ENCODE measurements at regions not wholly inside any gene's neighbourhood (a gene's known extent, or its start where the extent isn't known, plus 50 kb on each side); places are given as distances from the start of the nearest gene placed in this dataset.

DNA sequence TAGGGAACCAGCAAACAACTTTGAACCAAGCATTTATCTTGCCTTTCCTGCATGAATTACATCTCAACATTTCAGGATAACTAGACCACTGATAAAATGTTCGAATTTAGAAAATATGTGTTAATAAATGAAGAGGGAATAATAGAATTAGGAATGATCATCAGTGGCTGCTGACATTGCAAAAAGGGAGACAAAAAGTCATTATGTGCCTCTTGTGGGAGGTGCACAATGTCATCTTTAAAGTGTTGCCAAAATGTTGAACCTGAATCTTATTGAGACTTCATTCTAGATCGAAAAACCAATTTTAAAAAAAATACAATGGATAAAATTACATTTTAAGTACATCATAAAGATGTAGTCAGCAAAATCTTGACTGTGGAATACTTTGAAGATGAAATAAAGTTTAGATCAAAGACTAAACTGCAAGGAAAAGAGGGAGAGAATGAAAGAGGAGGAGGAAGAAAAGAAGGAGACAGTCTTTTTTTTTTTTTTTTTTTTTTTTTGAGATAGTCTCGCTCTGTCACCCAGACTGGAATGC, 299.3 kb downstream of the FBXW7 start:
- no peak overlapping the region for H3K4me3 ChIP-seq
- H3K27ac ChIP-seq, result no peak overlapping the region
- no peaks in the 10 kb centered on the region for H3K4me1 ChIP-seq
- intact Hi-C loops (cut with DNase I), result no loop called here
- no peak for ATAC-seq
- no peaks in the 10 kb centered on the region for H3K36me3 ChIP-seq
- no peaks in the 10 kb centered on the region for H3K9me3 ChIP-seq
- no peaks in the 10 kb centered on the region for H3K27me3 ChIP-seq (ENCODE audit: low read depth)
- TF ChIP-seq, protein P1, sequence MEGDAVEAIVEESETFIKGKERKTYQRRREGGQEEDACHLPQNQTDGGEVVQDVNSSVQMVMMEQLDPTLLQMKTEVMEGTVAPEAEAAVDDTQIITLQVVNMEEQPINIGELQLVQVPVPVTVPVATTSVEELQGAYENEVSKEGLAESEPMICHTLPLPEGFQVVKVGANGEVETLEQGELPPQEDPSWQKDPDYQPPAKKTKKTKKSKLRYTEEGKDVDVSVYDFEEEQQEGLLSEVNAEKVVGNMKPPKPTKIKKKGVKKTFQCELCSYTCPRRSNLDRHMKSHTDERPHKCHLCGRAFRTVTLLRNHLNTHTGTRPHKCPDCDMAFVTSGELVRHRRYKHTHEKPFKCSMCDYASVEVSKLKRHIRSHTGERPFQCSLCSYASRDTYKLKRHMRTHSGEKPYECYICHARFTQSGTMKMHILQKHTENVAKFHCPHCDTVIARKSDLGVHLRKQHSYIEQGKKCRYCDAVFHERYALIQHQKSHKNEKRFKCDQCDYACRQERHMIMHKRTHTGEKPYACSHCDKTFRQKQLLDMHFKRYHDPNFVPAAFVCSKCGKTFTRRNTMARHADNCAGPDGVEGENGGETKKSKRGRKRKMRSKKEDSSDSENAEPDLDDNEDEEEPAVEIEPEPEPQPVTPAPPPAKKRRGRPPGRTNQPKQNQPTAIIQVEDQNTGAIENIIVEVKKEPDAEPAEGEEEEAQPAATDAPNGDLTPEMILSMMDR (IDR thresholded peaks at IDR 0.05), result no peak
- no peak for DNase-seq

DNA sequence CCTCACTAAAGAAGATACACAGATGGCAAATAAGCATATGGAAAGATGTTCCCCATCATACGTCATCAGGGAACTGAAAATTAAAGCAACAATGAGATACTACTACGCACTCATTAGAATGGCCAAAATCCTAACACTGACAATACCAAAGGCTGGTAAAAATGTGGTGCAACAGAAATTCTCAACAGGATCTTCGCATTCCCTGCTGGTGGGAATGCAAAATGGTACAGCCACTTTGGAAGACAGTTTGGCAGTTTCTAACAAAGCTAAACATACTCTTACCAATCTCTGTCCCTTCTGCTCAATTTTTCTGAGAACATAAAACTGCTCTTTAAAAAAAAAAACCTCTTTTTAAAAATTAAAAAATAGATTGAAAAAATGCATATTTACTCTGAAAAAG, 300.2 kb downstream of the FBXW7 start:
- Histone ChIP-seq H3K4me1 (no peaks in the 10 kb centered on the region), H3K4me3 (no peak overlapping the region), H3K9me3 (no peaks in the 10 kb centered on the region), H3K36me3 (no peaks in the 10 kb centered on the region), H3K27me3 (ENCODE audit: low read depth) (no peaks in the 10 kb centered on the region), H3K27ac (no peak overlapping the region)
- TF ChIP-seq, protein P1 (IDR thresholded peaks at IDR 0.05), result no peak
- DNase-seq, result no peak
- intact Hi-C loops (cut with DNase I), result no loop called here
- no peak for ATAC-seq

DNA sequence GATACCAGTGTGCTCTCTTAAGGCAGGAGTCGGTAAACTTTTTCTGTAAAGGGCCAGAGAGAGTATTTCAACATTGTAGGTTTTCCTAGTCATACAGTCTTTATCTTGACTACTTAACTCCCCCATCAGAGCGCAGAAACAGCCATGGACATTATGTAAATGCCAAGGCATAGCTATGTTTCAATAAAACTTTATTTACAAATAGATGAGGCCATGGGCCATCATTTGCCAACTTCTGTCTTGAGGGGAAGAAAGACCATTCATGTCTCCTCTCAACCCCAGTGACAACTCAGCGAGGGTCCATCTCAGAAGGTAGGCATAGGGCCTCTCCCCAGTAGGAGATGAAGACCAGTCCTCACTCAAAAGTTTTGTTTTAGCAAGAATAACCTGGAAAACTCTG, 301.3 kb downstream of the FBXW7 start:
- no peaks in the 10 kb centered on the region for H3K4me1 ChIP-seq
- no peaks in the 10 kb centered on the region for H3K36me3 ChIP-seq
- H3K27ac ChIP-seq, result no peak overlapping the region
- no peaks in the 10 kb centered on the region for H3K27me3 ChIP-seq (ENCODE audit: low read depth)
- H3K9me3 ChIP-seq, result no peaks in the 10 kb centered on the region
- intact Hi-C loops (cut with DNase I), result no loop called here
- DNase-seq (no peak), ATAC-seq (no peak)
- TF ChIP-seq, protein P1 (IDR thresholded peaks at IDR 0.05), result no peak
- no peak overlapping the region for H3K4me3 ChIP-seq

DNA sequence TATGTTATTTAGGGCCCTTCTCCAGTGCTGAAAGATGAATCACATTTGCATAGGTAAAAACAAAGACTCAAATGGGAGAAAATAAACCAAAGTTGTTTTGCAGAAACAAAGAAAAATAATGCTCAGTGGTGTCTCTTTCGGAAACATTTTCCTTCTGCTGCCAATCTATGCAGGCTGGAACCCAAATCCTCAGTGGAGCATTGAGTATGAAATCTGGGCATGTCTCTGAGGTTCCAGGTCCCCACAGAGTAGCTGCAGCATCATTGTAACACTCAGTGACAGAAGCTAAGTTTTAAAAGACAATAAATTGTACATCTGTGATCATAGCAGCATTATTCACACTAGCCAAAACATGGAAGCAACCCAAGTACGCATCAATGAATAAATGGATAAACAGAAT, 303.6 kb downstream of the FBXW7 start:
- ATAC-seq, result no peak
- H3K36me3 ChIP-seq, result no peaks in the 10 kb centered on the region
- TF ChIP-seq, protein P1 (IDR thresholded peaks at IDR 0.05), result no peak
- H3K27ac ChIP-seq, result no peak overlapping the region
- no peak for DNase-seq
- intact Hi-C loops (cut with DNase I), result no loop called here
- no peaks in the 10 kb centered on the region for H3K9me3 ChIP-seq
- no peaks in the 10 kb centered on the region for H3K4me1 ChIP-seq
- no peak overlapping the region for H3K4me3 ChIP-seq
- no peaks in the 10 kb centered on the region for H3K27me3 ChIP-seq (ENCODE audit: low read depth)

DNA sequence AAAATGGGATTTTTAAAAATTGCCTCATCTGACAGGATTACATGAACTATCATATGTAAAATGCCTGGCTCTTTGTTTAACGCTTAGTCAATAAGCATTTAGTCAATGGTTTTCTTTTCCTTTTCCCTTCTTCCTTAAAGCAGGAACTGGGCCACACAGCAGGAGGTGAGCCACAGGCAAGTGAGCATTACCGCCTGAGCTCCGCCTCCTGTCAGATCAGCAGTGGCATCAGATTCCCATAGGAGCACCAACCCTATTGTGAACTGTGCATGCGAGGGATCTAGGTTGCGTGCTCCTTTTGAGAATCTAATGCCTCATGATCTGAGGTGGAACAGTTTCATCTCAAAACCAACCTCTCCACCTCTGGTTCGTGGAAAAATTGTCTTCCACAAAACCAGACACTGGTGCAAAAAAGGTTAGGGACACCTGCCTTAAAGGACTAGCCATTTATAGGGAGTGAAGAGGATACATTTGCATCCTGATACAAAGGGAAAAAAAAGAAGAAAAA, 306.1 kb downstream of the FBXW7 start:
- ATAC-seq (no peak), DNase-seq (no peak)
- H3K27ac ChIP-seq, result no peak overlapping the region
- no peaks in the 10 kb centered on the region for H3K36me3 ChIP-seq
- intact Hi-C loops (cut with DNase I), result no loop called here
- no peaks in the 10 kb centered on the region for H3K9me3 ChIP-seq
- TF ChIP-seq, protein P1 (IDR thresholded peaks at IDR 0.05), result no peak
- H3K4me3 ChIP-seq, result no peak overlapping the region
- H3K27me3 ChIP-seq (ENCODE audit: low read depth), result no peaks in the 10 kb centered on the region
- no peaks in the 10 kb centered on the region for H3K4me1 ChIP-seq
